ENCODE measurements at regions not wholly inside any gene's neighbourhood (a gene's known extent, or its start where the extent isn't known, plus 50 kb on each side); places are given as distances from the start of the nearest gene placed in this dataset.

DNA sequence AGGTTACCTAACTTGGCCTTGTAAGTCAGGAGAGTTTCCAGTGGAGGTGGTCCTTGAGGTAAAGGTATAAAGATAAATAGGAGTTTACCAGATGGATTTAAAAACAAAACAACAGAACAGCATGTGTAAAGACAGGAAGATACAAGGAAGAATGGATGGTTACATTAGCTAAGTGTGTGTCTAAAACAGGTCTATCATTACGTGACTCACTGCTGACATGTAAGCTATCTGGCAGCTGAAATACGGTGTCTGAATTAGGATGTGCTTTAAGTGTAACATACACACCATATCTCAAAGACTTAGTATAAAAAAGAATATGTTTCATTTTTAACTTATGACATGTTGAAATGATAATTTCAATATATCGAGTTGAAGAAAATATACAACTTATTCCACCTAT, 405.1 kb upstream of the ADAMTSL1 start:
- TF ChIP-seq JUN (CRISPR knock-in tag; IDR thresholded peaks at IDR 0.05) (no peak), ELF4 (CRISPR knock-in tag; IDR thresholded peaks at IDR 0.05; ENCODE audit: low read depth) (no peak), PRRX2 (CRISPR knock-in tag; IDR thresholded peaks at IDR 0.05) (no peak), KAT7 (CRISPR knock-in tag; IDR thresholded peaks at IDR 0.05; ENCODE audit: borderline replicate concordance) (no peak), SP1 (CRISPR knock-in tag; conservative IDR thresholded peaks at IDR 0.05) (no peak), CBFB (CRISPR knock-in tag; IDR thresholded peaks at IDR 0.05; ENCODE audit: low read depth) (no peak)
- TF ChIP-seq, protein P1, sequence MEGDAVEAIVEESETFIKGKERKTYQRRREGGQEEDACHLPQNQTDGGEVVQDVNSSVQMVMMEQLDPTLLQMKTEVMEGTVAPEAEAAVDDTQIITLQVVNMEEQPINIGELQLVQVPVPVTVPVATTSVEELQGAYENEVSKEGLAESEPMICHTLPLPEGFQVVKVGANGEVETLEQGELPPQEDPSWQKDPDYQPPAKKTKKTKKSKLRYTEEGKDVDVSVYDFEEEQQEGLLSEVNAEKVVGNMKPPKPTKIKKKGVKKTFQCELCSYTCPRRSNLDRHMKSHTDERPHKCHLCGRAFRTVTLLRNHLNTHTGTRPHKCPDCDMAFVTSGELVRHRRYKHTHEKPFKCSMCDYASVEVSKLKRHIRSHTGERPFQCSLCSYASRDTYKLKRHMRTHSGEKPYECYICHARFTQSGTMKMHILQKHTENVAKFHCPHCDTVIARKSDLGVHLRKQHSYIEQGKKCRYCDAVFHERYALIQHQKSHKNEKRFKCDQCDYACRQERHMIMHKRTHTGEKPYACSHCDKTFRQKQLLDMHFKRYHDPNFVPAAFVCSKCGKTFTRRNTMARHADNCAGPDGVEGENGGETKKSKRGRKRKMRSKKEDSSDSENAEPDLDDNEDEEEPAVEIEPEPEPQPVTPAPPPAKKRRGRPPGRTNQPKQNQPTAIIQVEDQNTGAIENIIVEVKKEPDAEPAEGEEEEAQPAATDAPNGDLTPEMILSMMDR (IDR thresholded peaks at IDR 0.05), result no peak
- TF ChIP-seq, protein P2, sequence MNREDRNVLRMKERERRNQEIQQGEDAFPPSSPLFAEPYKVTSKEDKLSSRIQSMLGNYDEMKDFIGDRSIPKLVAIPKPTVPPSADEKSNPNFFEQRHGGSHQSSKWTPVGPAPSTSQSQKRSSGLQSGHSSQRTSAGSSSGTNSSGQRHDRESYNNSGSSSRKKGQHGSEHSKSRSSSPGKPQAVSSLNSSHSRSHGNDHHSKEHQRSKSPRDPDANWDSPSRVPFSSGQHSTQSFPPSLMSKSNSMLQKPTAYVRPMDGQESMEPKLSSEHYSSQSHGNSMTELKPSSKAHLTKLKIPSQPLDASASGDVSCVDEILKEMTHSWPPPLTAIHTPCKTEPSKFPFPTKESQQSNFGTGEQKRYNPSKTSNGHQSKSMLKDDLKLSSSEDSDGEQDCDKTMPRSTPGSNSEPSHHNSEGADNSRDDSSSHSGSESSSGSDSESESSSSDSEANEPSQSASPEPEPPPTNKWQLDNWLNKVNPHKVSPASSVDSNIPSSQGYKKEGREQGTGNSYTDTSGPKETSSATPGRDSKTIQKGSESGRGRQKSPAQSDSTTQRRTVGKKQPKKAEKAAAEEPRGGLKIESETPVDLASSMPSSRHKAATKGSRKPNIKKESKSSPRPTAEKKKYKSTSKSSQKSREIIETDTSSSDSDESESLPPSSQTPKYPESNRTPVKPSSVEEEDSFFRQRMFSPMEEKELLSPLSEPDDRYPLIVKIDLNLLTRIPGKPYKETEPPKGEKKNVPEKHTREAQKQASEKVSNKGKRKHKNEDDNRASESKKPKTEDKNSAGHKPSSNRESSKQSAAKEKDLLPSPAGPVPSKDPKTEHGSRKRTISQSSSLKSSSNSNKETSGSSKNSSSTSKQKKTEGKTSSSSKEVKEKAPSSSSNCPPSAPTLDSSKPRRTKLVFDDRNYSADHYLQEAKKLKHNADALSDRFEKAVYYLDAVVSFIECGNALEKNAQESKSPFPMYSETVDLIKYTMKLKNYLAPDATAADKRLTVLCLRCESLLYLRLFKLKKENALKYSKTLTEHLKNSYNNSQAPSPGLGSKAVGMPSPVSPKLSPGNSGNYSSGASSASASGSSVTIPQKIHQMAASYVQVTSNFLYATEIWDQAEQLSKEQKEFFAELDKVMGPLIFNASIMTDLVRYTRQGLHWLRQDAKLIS (CRISPR knock-in tag; IDR thresholded peaks at IDR 0.05; ENCODE audit: borderline replicate concordance), result no peak
- TF ChIP-seq, protein P3, sequence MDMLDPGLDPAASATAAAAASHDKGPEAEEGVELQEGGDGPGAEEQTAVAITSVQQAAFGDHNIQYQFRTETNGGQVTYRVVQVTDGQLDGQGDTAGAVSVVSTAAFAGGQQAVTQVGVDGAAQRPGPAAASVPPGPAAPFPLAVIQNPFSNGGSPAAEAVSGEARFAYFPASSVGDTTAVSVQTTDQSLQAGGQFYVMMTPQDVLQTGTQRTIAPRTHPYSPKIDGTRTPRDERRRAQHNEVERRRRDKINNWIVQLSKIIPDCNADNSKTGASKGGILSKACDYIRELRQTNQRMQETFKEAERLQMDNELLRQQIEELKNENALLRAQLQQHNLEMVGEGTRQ (CRISPR knock-in tag; IDR thresholded peaks at IDR 0.05), result no peak
- TF ChIP-seq, protein P4, sequence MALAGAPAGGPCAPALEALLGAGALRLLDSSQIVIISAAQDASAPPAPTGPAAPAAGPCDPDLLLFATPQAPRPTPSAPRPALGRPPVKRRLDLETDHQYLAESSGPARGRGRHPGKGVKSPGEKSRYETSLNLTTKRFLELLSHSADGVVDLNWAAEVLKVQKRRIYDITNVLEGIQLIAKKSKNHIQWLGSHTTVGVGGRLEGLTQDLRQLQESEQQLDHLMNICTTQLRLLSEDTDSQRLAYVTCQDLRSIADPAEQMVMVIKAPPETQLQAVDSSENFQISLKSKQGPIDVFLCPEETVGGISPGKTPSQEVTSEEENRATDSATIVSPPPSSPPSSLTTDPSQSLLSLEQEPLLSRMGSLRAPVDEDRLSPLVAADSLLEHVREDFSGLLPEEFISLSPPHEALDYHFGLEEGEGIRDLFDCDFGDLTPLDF (CRISPR knock-in tag; IDR thresholded peaks at IDR 0.05), result no peak
- TF ChIP-seq, protein P5, sequence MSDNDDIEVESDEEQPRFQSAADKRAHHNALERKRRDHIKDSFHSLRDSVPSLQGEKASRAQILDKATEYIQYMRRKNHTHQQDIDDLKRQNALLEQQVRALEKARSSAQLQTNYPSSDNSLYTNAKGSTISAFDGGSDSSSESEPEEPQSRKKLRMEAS (CRISPR knock-in tag; IDR thresholded peaks at IDR 0.05), result no peak

Data from WTC11 (cell line).